DOHH2 (cell line): ENCODE measurements at regions not wholly inside any gene's neighbourhood (a gene's known extent, or its start where the extent isn't known, plus 50 kb on each side); places are given as distances from the start of the nearest gene placed in this dataset.

ENCODE experiments used
- H3F3A ChIP-seq: fragments of 200-600 bp; sonication (generic), shearing (Covaris generic); 2 replicates; pipeline ENCODE4 v1.6.0; 2016; ENCODE audit warnings: antibody characterized with exemption, mild to moderate bottlenecking; ENCODE audit not compliant: control insufficient read depth, insufficient read depth
- H3K27ac ChIP-seq: fragments of 200-600 bp; sonication (generic); 2 replicates; pipeline ENCODE4 v1.5.1; 2014; ENCODE audit warnings: low read depth, mild to moderate bottlenecking, low read length, moderate library complexity
- H3K27me3 ChIP-seq: fragments of 200-600 bp; sonication (generic); 2 replicates; pipeline ENCODE4 v1.6.1; 2014; ENCODE audit warnings: mild to moderate bottlenecking, low read length, mixed read lengths; ENCODE audit not compliant: control insufficient read depth
- H3K36me3 ChIP-seq: fragments of 200-600 bp; sonication (generic); 2 replicates; pipeline ENCODE4 v1.6.1; 2014; ENCODE audit warnings: mild to moderate bottlenecking, low read length, moderate library complexity, mixed read lengths; ENCODE audit not compliant: control insufficient read depth
- H3K4me1 ChIP-seq: fragments of 200-600 bp; sonication (generic); 2 replicates; pipeline ENCODE4 v1.6.1; 2014; ENCODE audit warnings: mild to moderate bottlenecking, low read length, mixed read lengths; ENCODE audit not compliant: control insufficient read depth
- H3K4me2 ChIP-seq: fragments of 200-600 bp; sonication (generic); 2 replicates; pipeline ENCODE4 v1.6.0; 2014; ENCODE audit warnings: mild to moderate bottlenecking, low read length, moderate library complexity
- H3K4me3 ChIP-seq: fragments of 200-600 bp; sonication (generic); 2 replicates; pipeline ENCODE4 v1.5.1; 2014; ENCODE audit warnings: mild to moderate bottlenecking, low read length, mixed read lengths
- H3K79me2 ChIP-seq: fragments of 200-600 bp; sonication (generic); 2 replicates; pipeline ENCODE4 v1.6.1; 2014; ENCODE audit warnings: mild to moderate bottlenecking, low read length, mixed read lengths; ENCODE audit not compliant: control insufficient read depth
- H3K9me2 ChIP-seq: fragments of 200-600 bp; sonication (generic); replicated peaks from 2 replicates; pipeline ENCODE4 v1.6.1; 2014; ENCODE audit warnings: mild to moderate bottlenecking, low read length, mixed read lengths; ENCODE audit not compliant: control insufficient read depth
- H3K9me3 ChIP-seq: fragments of 200-600 bp; sonication (generic); 2 replicates; pipeline ENCODE4 v1.6.1; 2014; ENCODE audit warnings: antibody characterized with exemption, low read length, mixed read lengths; ENCODE audit not compliant: control insufficient read depth, insufficient read depth
- H4K20me1 ChIP-seq: fragments of 200-600 bp; sonication (generic); 2 replicates; pipeline ENCODE4 v1.6.0; 2014; ENCODE audit warnings: low read depth, mild to moderate bottlenecking, antibody characterized with exemption, low read length, moderate library complexity; ENCODE audit not compliant: control insufficient read depth, insufficient read depth
- CTCF ChIP-seq: fragments of 200-600 bp; sonication (generic); IDR thresholded peaks from one replicate; pipeline ENCODE4 v1.5.1; 2014; ENCODE audit warnings: antibody characterized with exemption, mild to moderate bottlenecking, low read depth, low read length; ENCODE audit not compliant: poor library complexity, severe bottlenecking
- EZH2phosphoT487 ChIP-seq: fragments of 200-600 bp; sonication (generic); IDR thresholded peaks from 2 replicates; pipeline ENCODE4 v1.6.1; 2017; ENCODE audit warnings: borderline replicate concordance, mild to moderate bottlenecking, antibody characterized with exemption, low read length, moderate library complexity, mixed read lengths

- no peaks in the 10 kb centered on the region for H3K9me2 ChIP-seq
- H3K27ac ChIP-seq: no peak overlapping the region
- H4K20me1 ChIP-seq: no peaks in the 10 kb centered on the region
- no peaks in the 10 kb centered on the region for H3K36me3 ChIP-seq
- H3K4me3 ChIP-seq: no peak overlapping the region
- peaks cover 11% of the 10 kb centered on the region; the same call in 1 of the 2 replicates for H3K9me3 ChIP-seq
- H3K27me3 ChIP-seq: no peaks in the 10 kb centered on the region
- peaks cover 6% of the 10 kb centered on the region; the same call in 1 of the 2 replicates for H3F3A ChIP-seq
- TF ChIP-seq EZH2phosphoT487 (no peak), CTCF (no peak)
- H3K4me1 ChIP-seq: peaks cover 50% of the 10 kb centered on the region
- H3K4me2 ChIP-seq: no peak overlapping the region
- H3K79me2 ChIP-seq: no peaks in the 10 kb centered on the region
These were observed 321.8 kb downstream of the SNAPC1 start for GRCh38 chr14:62084020-62084419.

- no peak overlapping the region for H3K27ac ChIP-seq
- no peaks in the 10 kb centered on the region for H3K9me2 ChIP-seq
- no peaks in the 10 kb centered on the region for H4K20me1 ChIP-seq
- no peak overlapping the region for H3K4me2 ChIP-seq
- H3K27me3 ChIP-seq: no peaks in the 10 kb centered on the region
- H3K4me1 ChIP-seq: peaks cover 19% of the 10 kb centered on the region
- peaks cover 16% of the 10 kb centered on the region; the same call in 1 of the 2 replicates for H3K9me3 ChIP-seq
- no peak overlapping the region for H3K4me3 ChIP-seq
- no peaks in the 10 kb centered on the region for H3K79me2 ChIP-seq
- H3K36me3 ChIP-seq: no peaks in the 10 kb centered on the region
- no peak for TF ChIP-seq CTCF
- no peak for TF ChIP-seq EZH2phosphoT487
- H3F3A ChIP-seq: no peaks in the 10 kb centered on the region
These were observed 325.0 kb downstream of the SNAPC1 start for GRCh38 chr14:62087191-62087590.

GRCh38 chr14:62093736-62094135 is 331.5 kb downstream of the SNAPC1 start:
- Histone ChIP-seq H3F3A (no peaks in the 10 kb centered on the region), H3K4me3 (no peak overlapping the region), H3K4me1 (peaks cover 8% of the 10 kb centered on the region), H3K4me2 (no peak overlapping the region), H3K27me3 (no peaks in the 10 kb centered on the region), H3K27ac (no peak overlapping the region), H3K9me2 (no peaks in the 10 kb centered on the region), H3K9me3 (peaks cover 4% of the 10 kb centered on the region; the same call in 1 of the 2 replicates), H3K36me3 (no peaks in the 10 kb centered on the region), H4K20me1 (no peaks in the 10 kb centered on the region), H3K79me2 (no peaks in the 10 kb centered on the region)
- TF ChIP-seq EZH2phosphoT487 (no peak), CTCF (no peak)
